ENCODE measurements at regions not wholly inside any gene's neighbourhood (a gene's known extent, or its start where the extent isn't known, plus 50 kb on each side); places are given as distances from the start of the nearest gene placed in this dataset.
A peak's percentile ranks its signal among the peaks of the same experiment; 100 is the strongest.

GRCh38 chr7:36044101-36044892 is 108.8 kb upstream of the EEPD1 start:
- no peak overlapping the region for H3K9ac ChIP-seq (ENCODE audit: low read depth, low read length)
- intact Hi-C loops (cut with micrococcal nuclease) (no loop called here), dilution Hi-C loops (cut with HindIII; ENCODE audit: low sequenced_read_pairs, unreplicated experiment) (no loop called here), in situ Hi-C loops (cut with MboI; ENCODE audit: low sequenced_read_pairs) (no loop called here)
- H3K14ac ChIP-seq (replicated peaks; ENCODE audit: low read depth, low read length), result no peak overlapping the region
- DNase-seq (no peak), ATAC-seq (ENCODE audit: low read depth) (no peak)
- H3K4me2 ChIP-seq (ENCODE audit: low read depth, low read length), result no peak overlapping the region
- no peak overlapping the region for H4K8ac ChIP-seq (ENCODE audit: low read depth in 2 of 2, low read length in 2 of 2)
- no peak overlapping the region for H2BK20ac ChIP-seq (ENCODE audit: low read depth, low read length)
- H3K27me3 ChIP-seq (ENCODE audit: control insufficient read depth, insufficient read depth, low read length), result no peaks in the 10 kb centered on the region
- peak overlapping the region; percentile 58; the same call in 1 of the 2 replicates for H2AK5ac ChIP-seq (ENCODE audit: low read depth, low read length)
- ChIA-PET CTCF (no interaction called here), POLR2A (ENCODE audit: unreplicated experiment) (no interaction called here)
- H3K79me1 ChIP-seq (ENCODE audit: low read depth in 1 of 2, low read length in 2 of 2), result no peaks in the 10 kb centered on the region
- H2BK15ac ChIP-seq (ENCODE audit: low read depth, low read length), result no peak overlapping the region
- no peak overlapping the region for H2AFZ ChIP-seq (replicated peaks; ENCODE audit: low read length, poor library complexity)
- no peak overlapping the region for H2AK9ac ChIP-seq (replicated peaks; ENCODE audit: low read depth, low read length, poor library complexity)
- no TSS peak for BruUV-seq (replicated peaks)
- H3K9me1 ChIP-seq (ENCODE audit: insufficient read depth, low read length), result peaks cover 11% of the 10 kb centered on the region
- H3K23ac ChIP-seq (ENCODE audit: low read depth, low read length), result no peak overlapping the region
- 0 out of 2 replicates have a peak overlapping the region, but pooled peaks have one; percentile 26 for H3K4ac ChIP-seq (ENCODE audit: low read depth, low read length)
- H3K4me1 ChIP-seq (ENCODE audit: control insufficient read depth, insufficient read depth, low read length), result peaks cover 25% of the 10 kb centered on the region
- no peak overlapping the region for H3K4me3 ChIP-seq (ENCODE audit: insufficient read depth, low read depth, low read length)
- no peak overlapping the region for H4K91ac ChIP-seq (ENCODE audit: insufficient read depth, low read depth, low read length)
- H2BK5ac ChIP-seq (ENCODE audit: low read depth, low read length, poor library complexity, severe bottlenecking), result no peak overlapping the region
- no peaks in the 10 kb centered on the region for H4K20me1 ChIP-seq (ENCODE audit: insufficient read depth, low read length)
- no peaks in the 10 kb centered on the region for H3K36me3 ChIP-seq (ENCODE audit: control insufficient read depth, insufficient read depth, low read length)
- H4K5ac ChIP-seq (ENCODE audit: low read depth, low read length), result no peak overlapping the region
- H3K56ac ChIP-seq (ENCODE audit: extremely low read depth, insufficient read depth, low read length), result no peak overlapping the region
- H3K18ac ChIP-seq (ENCODE audit: low read depth, low read length), result no peak overlapping the region; the same call in 1 of the 2 replicates
- TF ChIP-seq ELK1 (IDR thresholded peaks at IDR 0.05; ENCODE audit: borderline replicate concordance, low read depth, low read length) (no peak), USF2 (IDR thresholded peaks at IDR 0.05; ENCODE audit: low read depth, low read length) (no peak), POLR2A (IDR thresholded peaks at IDR 0.05; ENCODE audit: low read depth, low read length) (no peak), NFE2L2 (IDR thresholded peaks at IDR 0.05; ENCODE audit: low read depth, low read length) (no peak), MXI1 (IDR thresholded peaks at IDR 0.05; ENCODE audit: borderline replicate concordance, low read depth, low read length) (no peak), MAFK (IDR thresholded peaks at IDR 0.05; ENCODE audit: low read depth, low read length) (no peak), BHLHE40 (IDR thresholded peaks at IDR 0.05; ENCODE audit: low read depth, low read length) (no peak), FOS (IDR thresholded peaks at IDR 0.05; ENCODE audit: low read depth, low read length) (no peak), RAD21 (IDR thresholded peaks at IDR 0.05; ENCODE audit: low read length) (no peak), CEBPB (IDR thresholded peaks at IDR 0.05; ENCODE audit: low read depth, low read length) (no peak), MAZ (IDR thresholded peaks at IDR 0.05; ENCODE audit: borderline replicate concordance, low read depth, low read length) (no peak), RCOR1 (IDR thresholded peaks at IDR 0.05; ENCODE audit: insufficient replicate concordance, low read length) (no peak), CTCF (conservative IDR thresholded peaks at IDR 0.05; ENCODE audit: low read depth, low read length) (no peak), SMC3 (IDR thresholded peaks at IDR 0.05; ENCODE audit: low read depth, low read length) (no peak), RFX5 (IDR thresholded peaks at IDR 0.05; ENCODE audit: low read depth, low read length) (no peak), CHD1 (IDR thresholded peaks at IDR 0.05; ENCODE audit: low read depth, low read length) (no peak)
- no peak overlapping the region for H2BK120ac ChIP-seq (ENCODE audit: low read depth, low read length)
- no peak overlapping the region for H3K27ac ChIP-seq (ENCODE audit: insufficient read depth, low read length)
- WGBS, 2 experiments (ENCODE audit: extremely low coverage in 2 of 2, insufficient read length in 1 of 2), result 80% methylated on average over 1 of the region's 6 CpGs; no CpG with 5 or more reads in 1 of the 2 experiments
- H3K9me3 ChIP-seq (ENCODE audit: control insufficient read depth, insufficient read depth, low read length), result no peaks in the 10 kb centered on the region
